PC-3 (cell line): ENCODE measurements at regions not wholly inside any gene's neighbourhood (a gene's known extent, or its start where the extent isn't known, plus 50 kb on each side); places are given as distances from the start of the nearest gene placed in this dataset.
"Not testable (repeated sequence)": the region's sequence is repeated elsewhere in the genome, so short reads cannot be mapped to it uniquely, and the experiment has no call there.

Experiments
- ATAC-seq: fragments of 200-7000 bp; cut with Tn5 transposase; 2 replicates; pipeline ENCODE4 v1.9.1; 2020; ENCODE audit warnings: mild to moderate bottlenecking, moderate library complexity
- BruUV-seq: library from RNA; stranded (reverse); fragments of 400-500 nt; replicated peaks from 2 replicates; lab custom pipeline; 2021; lab: Mats Ljungman, UMichigan
- CTCF ChIA-PET: fragments of 300-600 bp; sonication (Branson Sonifier 250); formaldehyde crosslinking; loops from one replicate; lab custom pipeline; 2022; ENCODE audit warnings: antibody characterized with exemption; lab: Charles Lee
- POLR2A ChIA-PET: fragments of 300-600 bp; sonication (Branson Sonifier 250); formaldehyde crosslinking; loops from one replicate; lab custom pipeline; 2022; ENCODE audit warnings: antibody characterized with exemption; ENCODE audit not compliant: unreplicated experiment; lab: Charles Lee
- DNase-seq: peaks from one replicate; pipeline ENCODE4 v3.0.0-alpha.2; 2015
- H2AFZ ChIP-seq: fragments of 300-600 bp; sonication (generic); 2 replicates; pipeline ENCODE4 v1.6.0; 2016; ENCODE audit warnings: antibody characterized with exemption, low read length
- H3F3A ChIP-seq: fragments of 300-600 bp; sonication (generic); one replicate; pipeline ENCODE4 v1.6.0; 2017; ENCODE audit warnings: antibody characterized with exemption, low read length, control low read depth, mild to moderate bottlenecking; ENCODE audit not compliant: unreplicated experiment
- H3K27ac ChIP-seq: fragments of 300-600 bp; sonication (generic); 2 replicates; pipeline ENCODE4 v1.5.1; 2016; ENCODE audit warnings: mild to moderate bottlenecking, low read length
- H3K27me3 ChIP-seq: fragments of 300-600 bp; sonication (generic); 2 replicates; pipeline ENCODE4 v1.6.1; 2016; ENCODE audit warnings: low read length, mixed read lengths
- H3K36me3 ChIP-seq: fragments of 300-600 bp; sonication (generic); 2 replicates; pipeline ENCODE4 v1.6.1; 2016; ENCODE audit warnings: low read depth, mixed run types, low read length, mixed read lengths
- H3K4me1 ChIP-seq: fragments of 300-600 bp; sonication (generic); 2 replicates; pipeline ENCODE4 v1.5.1; 2016; ENCODE audit warnings: low read length; ENCODE audit not compliant: insufficient read depth
- H3K4me2 ChIP-seq: fragments of 300-600 bp; sonication (generic); 2 replicates; pipeline ENCODE4 v1.6.0; 2016; ENCODE audit warnings: low read length
- H3K4me3 ChIP-seq: fragments of 300-600 bp; sonication (generic); 2 replicates; pipeline ENCODE4 v1.5.1; 2016; ENCODE audit warnings: mild to moderate bottlenecking, low read length, mixed read lengths
- H3K79me2 ChIP-seq: fragments of 300-600 bp; sonication (generic); 2 replicates; pipeline ENCODE4 v1.6.1; 2017; ENCODE audit warnings: low read length, mixed read lengths
- H3K9ac ChIP-seq: fragments of 300-600 bp; sonication (generic); 2 replicates; pipeline ENCODE4 v1.6.0; 2016; ENCODE audit warnings: mild to moderate bottlenecking, low read length
- H3K9me2 ChIP-seq: fragments of 300-600 bp; sonication (generic); replicated peaks from 2 replicates; pipeline ENCODE4 v1.6.1; 2016; ENCODE audit warnings: mixed run types, low read length, mixed read lengths
- H3K9me3 ChIP-seq: fragments of 300-600 bp; sonication (generic); 2 replicates; pipeline ENCODE4 v1.6.1; 2016; ENCODE audit warnings: low read length, mixed read lengths
- H4K20me1 ChIP-seq: fragments of 300-600 bp; sonication (generic); 2 replicates; pipeline ENCODE4 v1.6.1; 2016; ENCODE audit warnings: low read length, mixed read lengths
- CTCF ChIP-seq: fragments of 300-600 bp; sonication (generic); conservative IDR thresholded peaks from 2 replicates; pipeline ENCODE4 v1.5.1; 2017; ENCODE audit warnings: antibody characterized with exemption, low read depth, mild to moderate bottlenecking, low read length
- EZH2 ChIP-seq: fragments of 300-600 bp; sonication (generic); IDR thresholded peaks from one replicate; pipeline ENCODE4 v1.6.1; 2017; ENCODE audit warnings: antibody characterized with exemption, mild to moderate bottlenecking, low read length; ENCODE audit not compliant: unreplicated experiment
- EZH2phosphoT487 ChIP-seq: fragments of 300-600 bp; sonication (generic); IDR thresholded peaks from 2 replicates; pipeline ENCODE4 v1.6.1; 2018; ENCODE audit warnings: mild to moderate bottlenecking, antibody characterized with exemption, low read length, borderline replicate concordance
- intact Hi-C: fragments of 100-400 bp; cut with micrococcal nuclease; formaldehyde crosslinking; loops from 2 replicates; pipeline ENCODE4 v1.9.0; 2023

- ATAC-seq (peak; percentile 54), DNase-seq (no peak)
- Histone ChIP-seq H3K27ac (no peak overlapping the region), H3K9ac (no peak overlapping the region), H3K4me3 (no peak overlapping the region), H4K20me1 (no peaks in the 10 kb centered on the region), H3K36me3 (no peaks in the 10 kb centered on the region), H3K4me1 (no peaks in the 10 kb centered on the region), H3K79me2 (no peaks in the 10 kb centered on the region), H3K9me2 (no peaks in the 10 kb centered on the region), H3K4me2 (no peak overlapping the region), H2AFZ (no peak overlapping the region), H3K27me3 (no peaks in the 10 kb centered on the region), H3K9me3 (no peaks in the 10 kb centered on the region), H3F3A (no peaks in the 10 kb centered on the region)
- BruUV-seq: no TSS peak
- TF ChIP-seq CTCF (no peak), EZH2phosphoT487 (no peak), EZH2 (no peak)
- POLR2A ChIA-PET: no interaction called here
- intact Hi-C loops: no loop called here
- CTCF ChIA-PET: no interaction called here
These were observed 1258.5 kb upstream of the ADGRL2 start for GRCh38 chr1:80542231-80542630.

GRCh38 chr1:80540596-80540995 is 1260.1 kb upstream of the ADGRL2 start:
- Histone ChIP-seq H3K36me3 (no peaks in the 10 kb centered on the region), H3K9ac (no peak overlapping the region), H3K79me2 (no peaks in the 10 kb centered on the region), H3K4me3 (no peak overlapping the region), H3K4me1 (no peaks in the 10 kb centered on the region), H3K9me3 (no peaks in the 10 kb centered on the region), H3K4me2 (no peak overlapping the region), H3F3A (no peaks in the 10 kb centered on the region), H3K27me3 (no peaks in the 10 kb centered on the region), H3K27ac (no peak overlapping the region), H3K9me2 (no peaks in the 10 kb centered on the region), H4K20me1 (no peaks in the 10 kb centered on the region), H2AFZ (no peak overlapping the region)
- ATAC-seq (no peak), DNase-seq (no peak)
- intact Hi-C loops: no loop called here
- TF ChIP-seq CTCF: no peak
- no peak for TF ChIP-seq EZH2phosphoT487
- TF ChIP-seq EZH2: no peak
- CTCF ChIA-PET: no interaction called here
- BruUV-seq: no TSS peak
- POLR2A ChIA-PET: no interaction called here

- intact Hi-C loops: no loop called here
- no peak overlapping the region for H3K4me3 ChIP-seq
These were observed 1260.6 kb upstream of the ADGRL2 start for GRCh38 chr1:80540149-80540548.

DNA sequence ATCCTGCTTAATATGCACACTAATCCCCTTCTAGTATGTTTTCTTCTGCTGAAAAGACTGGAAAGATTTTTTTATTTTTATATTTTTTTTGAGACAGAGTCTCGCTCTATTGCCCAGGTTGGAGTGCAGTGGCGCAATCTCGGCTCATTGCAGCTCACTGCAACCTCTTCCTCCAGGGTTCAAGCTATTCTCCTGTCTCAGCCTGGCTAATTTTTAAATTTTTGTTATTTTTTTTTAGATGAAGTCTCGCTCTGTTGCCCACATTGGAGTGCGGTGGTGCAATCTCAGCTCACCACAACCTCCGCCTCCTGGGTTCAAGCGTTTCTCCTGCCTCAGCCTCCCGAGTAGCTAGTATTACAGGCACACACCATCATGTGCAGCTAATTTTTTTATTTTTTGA is 1261.4 kb upstream of the ADGRL2 start:
- H3K9me3 ChIP-seq, H3K36me3 ChIP-seq, H3K4me3 ChIP-seq, H2AFZ ChIP-seq, DNase-seq, POLR2A ChIA-PET, H4K20me1 ChIP-seq, H3K4me1 ChIP-seq, intact Hi-C loops, H3F3A ChIP-seq, H3K27me3 ChIP-seq, BruUV-seq, ATAC-seq, H3K4me2 ChIP-seq, H3K9me2 ChIP-seq, CTCF ChIA-PET, H3K9ac ChIP-seq, H3K79me2 ChIP-seq, H3K27ac ChIP-seq: not testable (repeated sequence)

More at GRCh38 chr1:80540149-80540548, 1260.6 kb upstream of the ADGRL2 start:
- H3K27ac ChIP-seq: no peak overlapping the region
- no peak overlapping the region for H3K9ac ChIP-seq
- no peaks in the 10 kb centered on the region for H3K36me3 ChIP-seq
- H3K9me2 ChIP-seq: no peaks in the 10 kb centered on the region
- no peaks in the 10 kb centered on the region for H3K4me1 ChIP-seq
- CTCF ChIA-PET: no interaction called here
- H3K4me2 ChIP-seq: no peak overlapping the region
- ATAC-seq: no peak
- TF ChIP-seq EZH2phosphoT487 (no peak), CTCF (no peak), EZH2 (no peak)
- POLR2A ChIA-PET: no interaction called here
- no peaks in the 10 kb centered on the region for H3K79me2 ChIP-seq
- H3K27me3 ChIP-seq: no peaks in the 10 kb centered on the region
- no peak overlapping the region for H2AFZ ChIP-seq
- no peaks in the 10 kb centered on the region for H4K20me1 ChIP-seq
- H3F3A ChIP-seq: no peaks in the 10 kb centered on the region
- H3K9me3 ChIP-seq: no peaks in the 10 kb centered on the region
- no TSS peak for BruUV-seq
- no peak for DNase-seq
